K562 (cell line): ENCODE measurements at regions not wholly inside any gene's neighbourhood (a gene's known extent, or its start where the extent isn't known, plus 50 kb on each side); places are given as distances from the start of the nearest gene placed in this dataset.

Experiments used
- ATAC-seq: fragments of 200-7000 bp; cut with Tn5 transposase; 3 replicates; pipeline ENCODE4 v1.9.1; 2020; ENCODE audit warnings: moderate library complexity
- BruUV-seq: library from RNA; stranded (reverse); fragments of 400-500 nt; replicated peaks from 2 replicates; lab custom pipeline; 2021; lab: Mats Ljungman, UMichigan
- CTCF ChIA-PET: fragments of 300-600 bp; formaldehyde crosslinking; extraction: SDS; loops from one replicate; lab custom pipeline; 2021; ENCODE audit warnings: low intra/inter-chr PET ratio; lab: Yijun Ruan, JAX
- POLR2A ChIA-PET: fragments of 300-600, 350-650 bp; sonication (Branson Sonifier 250); formaldehyde crosslinking; extraction: SDS; loops from one replicate; lab custom pipeline; 2021; ENCODE audit warnings: antibody characterized with exemption, inconsistent platforms; lab: Yijun Ruan, JAX
- DNase-seq, 4 experiments: peaks; one replicate each; pipeline versions ENCODE4 v3.0.0 to v3.0.0-alpha.2; 2011 to 2018; ENCODE audit warnings: low spot score in 3 of 4, mixed read lengths in 3 of 4; ENCODE audit errors: extremely low read depth in 1 of 4
- FAIRE-seq: peaks from 2 replicates; lab custom pipeline; 2011; peaks lifted over from hg19 to GRCh38; lab: Jason Lieb, UNC
- H2AFZ ChIP-seq: 2 replicates; pipeline ENCODE4 v1.6.0; 2011; ENCODE audit warnings: low read depth, low read length, control low read depth, inconsistent platforms
- H3K27ac ChIP-seq: fragments of 200-600 bp; 3 replicates; pipeline ENCODE4 v1.8.0; 2011; ENCODE audit warnings: low read depth, mild to moderate bottlenecking, control low read depth, inconsistent platforms, low read length, moderate library complexity, mixed read lengths; ENCODE audit errors: extremely low read depth
- H3K27me3 ChIP-seq, 2 experiments: fragments of 300-600 bp in 1 of 2; 2 replicates in 1 of 2; 3 replicates in 1 of 2; pipeline versions ENCODE4 v1.6.0 to v1.8.0; 2011; ENCODE audit warnings: inconsistent platforms in 2 of 2, low read length in 2 of 2, mild to moderate bottlenecking in 1 of 2, mixed read lengths in 1 of 2, moderate library complexity in 1 of 2; ENCODE audit not compliant: control insufficient read depth in 2 of 2, insufficient read depth in 2 of 2
- H3K36me3 ChIP-seq: fragments of 300-600 bp; 3 replicates; pipeline ENCODE4 v1.8.0; 2011; ENCODE audit warnings: mild to moderate bottlenecking, low read length, inconsistent platforms; ENCODE audit not compliant: control insufficient read depth, insufficient read depth
- H3K4me1 ChIP-seq, 2 experiments: fragments of 200-600 bp in 1 of 2; replicated peaks in 1 of 2; 2 replicates in 1 of 2; 3 replicates in 1 of 2; pipeline versions ENCODE4 v1.5.1 to v1.8.0; 2011; ENCODE audit warnings: inconsistent platforms in 2 of 2, low read length in 2 of 2, mild to moderate bottlenecking in 1 of 2, mixed read lengths in 1 of 2, moderate library complexity in 1 of 2; ENCODE audit not compliant: control insufficient read depth in 2 of 2, insufficient read depth in 2 of 2
- H3K4me2 ChIP-seq: 2 replicates; pipeline ENCODE4 v1.6.1; 2011; ENCODE audit warnings: low read length, control low read depth, inconsistent platforms, mixed read lengths; ENCODE audit not compliant: insufficient read depth
- H3K4me3 ChIP-seq: fragments of 200-600 bp; sonication (generic), shearing (Covaris generic); 2 replicates; pipeline ENCODE4 v1.5.1; 2016; ENCODE audit warnings: control low read depth, inconsistent platforms
- H3K79me2 ChIP-seq: fragments of 200-600 bp; 3 replicates; pipeline ENCODE4 v1.8.0; 2011; ENCODE audit warnings: low read length, inconsistent platforms; ENCODE audit not compliant: control insufficient read depth, insufficient read depth
- H3K9ac ChIP-seq, 2 experiments: 2 replicates each; pipeline versions ENCODE4 v1.6.0 to v1.6.1; 2011; ENCODE audit warnings: low read depth in 2 of 2, low read length in 2 of 2, control low read depth in 1 of 2, inconsistent platforms in 1 of 2, mild to moderate bottlenecking in 1 of 2, mixed read lengths in 1 of 2; ENCODE audit not compliant: insufficient read depth in 1 of 2
- H3K9me1 ChIP-seq: one replicate; pipeline ENCODE4 v1.6.0; 2011; ENCODE audit warnings: inconsistent platforms, mild to moderate bottlenecking, low read length, moderate library complexity; ENCODE audit not compliant: control insufficient read depth, insufficient read depth
- H3K9me3 ChIP-seq: replicated peaks from 2 replicates; pipeline ENCODE4 v1.5.1; 2011; ENCODE audit warnings: low read depth, low read length, inconsistent platforms; ENCODE audit not compliant: control insufficient read depth, insufficient read depth
- H4K20me1 ChIP-seq: replicated peaks from 2 replicates; pipeline ENCODE4 v1.6.1; 2011; ENCODE audit warnings: low read length, inconsistent platforms, mixed read lengths; ENCODE audit not compliant: control insufficient read depth, insufficient read depth
- HDAC1 ChIP-seq, 2 experiments: fragments of 450-650 bp; IDR thresholded peaks; 2 replicates each; pipeline ENCODE4 v1.6.1; 2016 to 2017; ENCODE audit warnings: inconsistent platforms in 1 of 2, mild to moderate bottlenecking in 1 of 2, moderate library complexity in 1 of 2
- HDAC2 ChIP-seq: fragments of 450-650 bp; IDR thresholded peaks from 2 replicates; pipeline ENCODE4 v1.6.1; 2016; ENCODE audit warnings: mild to moderate bottlenecking
- KDM1A ChIP-seq, 2 experiments: fragments of 450-650 bp; IDR thresholded peaks; 2 replicates each; pipeline ENCODE4 v1.6.1; 2016; ENCODE audit warnings: mild to moderate bottlenecking in 2 of 2
- LARP7 ChIP-seq: fragments of 450-650 bp; IDR thresholded peaks from 2 replicates; pipeline ENCODE4 v1.6.1; 2016
- MAZ ChIP-seq, 2 experiments: fragments of 450-650 bp in 1 of 2; sonication (generic) in 1 of 2; formaldehyde crosslinking; IDR thresholded peaks in 1 of 2; conservative IDR thresholded peaks in 1 of 2; 2 replicates each; pipeline versions ENCODE4 v1.4.0 to v1.5.0; 2020; ENCODE audit warnings: mild to moderate bottlenecking in 1 of 2, missing genetic modification reagents in 1 of 2
- MEF2A ChIP-seq: IDR thresholded peaks from 2 replicates; pipeline ENCODE4 v1.6.1; 2011; ENCODE audit warnings: low read depth, mild to moderate bottlenecking, low read length, moderate library complexity; ENCODE audit not compliant: control insufficient read depth
- RBBP5 ChIP-seq: fragments of 200-600 bp; sonication (generic); IDR thresholded peaks from 2 replicates; pipeline ENCODE4 v1.6.1; 2012; ENCODE audit warnings: borderline replicate concordance, mild to moderate bottlenecking, low read length, control low read depth, inconsistent platforms; ENCODE audit not compliant: insufficient read depth, poor library complexity, severe bottlenecking
- RCOR1 ChIP-seq, 2 experiments: IDR thresholded peaks; 2 replicates each; pipeline ENCODE4 v1.6.1; 2012; ENCODE audit warnings: low read depth in 2 of 2, low read length in 2 of 2, borderline replicate concordance in 1 of 2, improper control_type of control experiment in 1 of 2
- SMAD4 ChIP-seq: fragments of 250-450 bp; sonication (Bioruptor Pico); conservative IDR thresholded peaks from 2 replicates; pipeline ENCODE4 v1.8.0; 2021; ENCODE audit warnings: inconsistent platforms, mild to moderate bottlenecking, moderate library complexity
- SOX6 ChIP-seq: fragments of 450-650 bp; IDR thresholded peaks from 2 replicates; pipeline ENCODE4 v1.6.1; 2014; ENCODE audit warnings: mild to moderate bottlenecking
- ZNF212 ChIP-seq: fragments of 450-650 bp; formaldehyde crosslinking; IDR thresholded peaks from 2 replicates; pipeline ENCODE4 v1.4.0; 2020; ENCODE audit warnings: mild to moderate bottlenecking
- ZNF384 ChIP-seq: IDR thresholded peaks from 2 replicates; pipeline ENCODE4 v1.6.1; 2012; ENCODE audit warnings: low read depth, low read length, improper control_type of control experiment
- WGBS: fragments of 100-300 bp; shearing (Covaris generic); methylation state at CpG from one replicate; pipeline ENCODE4 v1.1.6; 2016; ENCODE audit warnings: low coverage, mixed read lengths; ENCODE audit not compliant: insufficient coverage; ENCODE audit errors: missing lambda C conversion rate; 5-methylcytosine and 5-hydroxymethylcytosine counted together
- in situ Hi-C: fragments of 300-500 bp; cut with MboI; formaldehyde crosslinking; loops from 4 replicates; pipeline ENCODE4 v1.15.0; 2018; ENCODE audit warnings: inconsistent platforms, mixed read lengths
- intact Hi-C: fragments of 100-400 bp; cut with micrococcal nuclease; formaldehyde crosslinking; loops from 2 replicates; pipeline ENCODE4 v1.14.2; 2022

DNA sequence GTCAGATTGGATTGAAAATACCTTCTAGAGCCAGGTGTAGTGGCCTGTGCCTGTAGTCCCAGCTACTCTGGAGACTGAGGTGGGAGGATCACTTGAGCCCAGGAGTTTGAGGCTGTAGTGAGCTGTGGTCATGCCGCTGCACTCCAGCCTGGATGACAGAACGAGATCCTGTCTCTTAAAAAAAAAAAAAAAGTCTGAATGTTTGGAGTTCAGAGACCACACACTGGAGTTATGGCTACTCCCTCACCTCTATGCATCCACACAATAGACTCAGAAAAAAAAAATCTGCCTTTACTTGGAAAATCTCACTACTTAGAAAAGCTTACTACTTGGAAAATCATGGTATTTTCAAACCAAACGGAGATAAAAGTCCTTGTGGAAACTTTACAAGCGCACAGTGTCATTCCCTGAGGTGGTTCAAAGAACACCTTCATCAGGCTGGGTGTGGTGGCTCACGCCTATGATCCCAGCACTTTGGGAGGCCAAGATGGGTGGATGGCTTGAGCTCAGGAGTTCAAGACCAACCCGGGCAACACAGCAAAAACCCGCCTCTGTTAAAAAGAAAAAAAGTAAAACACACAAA lies 63.9 kb upstream of the PICALM start:
- no TSS peak for BruUV-seq
- in situ Hi-C loops (no loop called here), intact Hi-C loops (no loop called here)
- Histone ChIP-seq H3K4me2 (no peak overlapping the region), H3K9me1 (no peaks in the 10 kb centered on the region), H3K4me1 (peaks cover 22 to 61% of the 10 kb centered on the region in 2 experiments), H3K27ac (no peak overlapping the region; the same call in 2 of the 3 replicates), H4K20me1 (no peaks in the 10 kb centered on the region), H2AFZ (no peak overlapping the region), H3K4me3 (no peak overlapping the region), H3K9ac (no peak overlapping the region; a peak in 1 of 4 replicates), H3K36me3 (no peaks in the 10 kb centered on the region), H3K9me3 (no peaks in the 10 kb centered on the region), H3K27me3 (no peaks in the 10 kb centered on the region), H3K79me2 (no peaks in the 10 kb centered on the region; the same call in 2 of the 3 replicates)
- DNase-seq: no peak
- no peak for ATAC-seq
- FAIRE-seq: no peak
- 20% methylated on average over 6 of the region's 7 CpGs for WGBS
- ChIA-PET CTCF (no interaction called here), POLR2A (interaction anchor here (0.6 to 2.0 kb wide), 7 partner anchors 10 to 112 kb away, joined by 3 to 10 read pairs (median 4); no protein-coding TSS in a partner anchor)
- TF ChIP-seq LARP7 (0 out of 2 replicates have a peak, but pooled peaks have one; percentile 36), RCOR1 (IDR thresholded peaks at IDR 0.05; ENCODE audit: borderline replicate concordance in 1 of 2, low read depth in 2 of 2, low read length in 2 of 2) (peak in 1 of 2 experiments; percentile 68; a peak in 1 of 4 replicates), KDM1A (IDR thresholded peaks at IDR 0.05) (peak; percentile 70 to 92; a peak in 3 of 4 replicates), SMAD4 (CRISPR knock-in tag) (0 out of 2 replicates have a peak, but pooled peaks have one; percentile 29), ZNF384 (peak; percentile 72), HDAC1 (IDR thresholded peaks at IDR 0.05) (peak in 1 of 2 experiments; percentile 94; a peak in 2 of 4 replicates), HDAC2 (peak; percentile 95), SOX6 (peak; percentile 50; the same call in 1 of the 2 replicates), MEF2A (no peak), ZNF212 (CRISPR knock-in tag) (no peak), MAZ (CRISPR knock-in tag; conservative IDR thresholded peaks at IDR 0.05 in 1 of 2, IDR thresholded peaks at IDR 0.05 in 1 of 2) (no peak), RBBP5 (no peak)
